ENCODE measurements at regions not wholly inside any gene's neighbourhood (a gene's known extent, or its start where the extent isn't known, plus 50 kb on each side); places are given as distances from the start of the nearest gene placed in this dataset.

GRCh38 chr7:96838481-96838880, 128.8 kb upstream of the SEM1 start:
- Histone ChIP-seq H4K5ac (ENCODE audit: low read length) (no peak overlapping the region), H3K4ac (ENCODE audit: low read depth, low read length) (no peak overlapping the region), H3K36me3 (ENCODE audit: control insufficient read depth, insufficient read depth, low read length) (no peaks in the 10 kb centered on the region), H3K4me2 (ENCODE audit: low read length) (no peak overlapping the region), H3K18ac (ENCODE audit: low read length) (no peak overlapping the region), H3K79me2 (ENCODE audit: control insufficient read depth, insufficient read depth, low read length) (no peaks in the 10 kb centered on the region), H3K4me3 (ENCODE audit: low read length) (no peak overlapping the region), H4K8ac (ENCODE audit: low read depth, low read length) (no peak overlapping the region), H3K27ac (ENCODE audit: low read depth, low read length) (no peak overlapping the region), H3K56ac (ENCODE audit: low read length) (no peak overlapping the region), H2BK15ac (replicated peaks; ENCODE audit: low read depth) (no peak overlapping the region), H3K27me3 (ENCODE audit: insufficient read depth, low read length, poor library complexity) (no peaks in the 10 kb centered on the region), H3K79me1 (ENCODE audit: low read length) (no peaks in the 10 kb centered on the region), H2AK5ac (ENCODE audit: low read length) (no peak overlapping the region), H3K23ac (ENCODE audit: low read length) (no peak overlapping the region), H3K9ac (ENCODE audit: low read length) (no peak overlapping the region), H2BK120ac (ENCODE audit: low read depth, low read length) (no peak overlapping the region), H2BK5ac (ENCODE audit: low read length) (no peak overlapping the region), H3K4me1 (ENCODE audit: control insufficient read depth, low read depth, low read length) (no peaks in the 10 kb centered on the region)
- no CpG with 5 or more reads among the region's 7 CpGs for WGBS (ENCODE audit: extremely low coverage, insufficient coverage, low lambda C conversion rate)
- DNase-seq: no peak

GRCh38 chr7:96855139-96855538, 145.5 kb upstream of the SEM1 start:
- H3K56ac ChIP-seq (ENCODE audit: low read length): no peak overlapping the region
- H2BK5ac ChIP-seq (ENCODE audit: low read length): no peak overlapping the region
- H4K5ac ChIP-seq (ENCODE audit: low read length): no peak overlapping the region
- DNase-seq: no peak
- H2BK15ac ChIP-seq (replicated peaks; ENCODE audit: low read depth): no peak overlapping the region
- no peak overlapping the region for H3K23ac ChIP-seq (ENCODE audit: low read length)
- H3K18ac ChIP-seq (ENCODE audit: low read length): no peak overlapping the region
- H3K4me3 ChIP-seq (ENCODE audit: low read length): no peak overlapping the region
- no peaks in the 10 kb centered on the region for H3K36me3 ChIP-seq (ENCODE audit: control insufficient read depth, insufficient read depth, low read length)
- no peaks in the 10 kb centered on the region for H3K27me3 ChIP-seq (ENCODE audit: insufficient read depth, low read length, poor library complexity)
- no peaks in the 10 kb centered on the region for H3K79me1 ChIP-seq (ENCODE audit: low read length)
- no peak overlapping the region for H2BK120ac ChIP-seq (ENCODE audit: low read depth, low read length)
- no peak overlapping the region for H3K4ac ChIP-seq (ENCODE audit: low read depth, low read length)
- H3K4me2 ChIP-seq (ENCODE audit: low read length): no peak overlapping the region
- H3K79me2 ChIP-seq (ENCODE audit: control insufficient read depth, insufficient read depth, low read length): no peaks in the 10 kb centered on the region
- no peak overlapping the region for H4K8ac ChIP-seq (ENCODE audit: low read depth, low read length)
- H3K27ac ChIP-seq (ENCODE audit: low read depth, low read length): no peak overlapping the region
- no peak overlapping the region for H3K9ac ChIP-seq (ENCODE audit: low read length)
- H2AK5ac ChIP-seq (ENCODE audit: low read length): no peak overlapping the region
- H3K4me1 ChIP-seq (ENCODE audit: control insufficient read depth, low read depth, low read length): no peaks in the 10 kb centered on the region

- Histone ChIP-seq H3K18ac (ENCODE audit: low read length) (no peak overlapping the region), H3K9ac (ENCODE audit: low read length) (no peak overlapping the region), H2BK120ac (ENCODE audit: low read depth, low read length) (no peak overlapping the region), H3K36me3 (ENCODE audit: control insufficient read depth, insufficient read depth, low read length) (no peaks in the 10 kb centered on the region), H3K79me2 (ENCODE audit: control insufficient read depth, insufficient read depth, low read length) (no peaks in the 10 kb centered on the region), H3K4ac (ENCODE audit: low read depth, low read length) (no peak overlapping the region), H2BK5ac (ENCODE audit: low read length) (no peak overlapping the region), H3K4me3 (ENCODE audit: low read length) (no peak overlapping the region), H3K23ac (ENCODE audit: low read length) (no peak overlapping the region), H2BK15ac (replicated peaks; ENCODE audit: low read depth) (no peak overlapping the region), H3K27ac (ENCODE audit: low read depth, low read length) (no peak overlapping the region), H2AK5ac (ENCODE audit: low read length) (no peak overlapping the region), H4K5ac (ENCODE audit: low read length) (no peak overlapping the region), H3K4me2 (ENCODE audit: low read length) (no peak overlapping the region), H3K27me3 (ENCODE audit: insufficient read depth, low read length, poor library complexity) (no peaks in the 10 kb centered on the region), H3K56ac (ENCODE audit: low read length) (no peak overlapping the region), H3K79me1 (ENCODE audit: low read length) (no peaks in the 10 kb centered on the region), H4K8ac (ENCODE audit: low read depth, low read length) (no peak overlapping the region), H3K4me1 (ENCODE audit: control insufficient read depth, low read depth, low read length) (no peaks in the 10 kb centered on the region)
- no peak for DNase-seq
- no CpG with 5 or more reads among the region's 1 CpG for WGBS (ENCODE audit: extremely low coverage, insufficient coverage, low lambda C conversion rate)
These were observed 146.0 kb upstream of the SEM1 start for GRCh38 chr7:96855691-96856090.

- H3K27ac ChIP-seq (ENCODE audit: low read depth, low read length): no peak overlapping the region
- H2AK5ac ChIP-seq (ENCODE audit: low read length): no peak overlapping the region
- H3K4me1 ChIP-seq (ENCODE audit: control insufficient read depth, low read depth, low read length): no peaks in the 10 kb centered on the region
- no peaks in the 10 kb centered on the region for H3K36me3 ChIP-seq (ENCODE audit: control insufficient read depth, insufficient read depth, low read length)
- no peaks in the 10 kb centered on the region for H3K27me3 ChIP-seq (ENCODE audit: insufficient read depth, low read length, poor library complexity)
- H3K56ac ChIP-seq (ENCODE audit: low read length): no peak overlapping the region
- no peak overlapping the region for H3K4ac ChIP-seq (ENCODE audit: low read depth, low read length)
- no peaks in the 10 kb centered on the region for H3K79me1 ChIP-seq (ENCODE audit: low read length)
- WGBS (ENCODE audit: extremely low coverage, insufficient coverage, low lambda C conversion rate): no CpG with 5 or more reads among the region's 2 CpGs
- H2BK120ac ChIP-seq (ENCODE audit: low read depth, low read length): no peak overlapping the region
- H2BK5ac ChIP-seq (ENCODE audit: low read length): no peak overlapping the region
- H3K9ac ChIP-seq (ENCODE audit: low read length): no peak overlapping the region
- no peak overlapping the region for H3K4me3 ChIP-seq (ENCODE audit: low read length)
- no peak overlapping the region for H3K4me2 ChIP-seq (ENCODE audit: low read length)
- no peak for DNase-seq
- no peak overlapping the region for H4K5ac ChIP-seq (ENCODE audit: low read length)
- H3K18ac ChIP-seq (ENCODE audit: low read length): no peak overlapping the region
- H3K23ac ChIP-seq (ENCODE audit: low read length): no peak overlapping the region
- H2BK15ac ChIP-seq (replicated peaks; ENCODE audit: low read depth): no peak overlapping the region
- no peak overlapping the region for H4K8ac ChIP-seq (ENCODE audit: low read depth, low read length)
- no peaks in the 10 kb centered on the region for H3K79me2 ChIP-seq (ENCODE audit: control insufficient read depth, insufficient read depth, low read length)
These were observed 135.8 kb upstream of the DLX6 start for GRCh38 chr7:96869538-96869937.

GRCh38 chr7:96870185-96870584, 135.2 kb upstream of the DLX6 start:
- no peak overlapping the region for H3K4ac ChIP-seq (ENCODE audit: low read depth, low read length)
- no peak overlapping the region for H3K9ac ChIP-seq (ENCODE audit: low read length)
- no peak overlapping the region for H2BK5ac ChIP-seq (ENCODE audit: low read length)
- H3K18ac ChIP-seq (ENCODE audit: low read length): no peak overlapping the region
- H2AK5ac ChIP-seq (ENCODE audit: low read length): no peak overlapping the region
- no peak overlapping the region for H3K56ac ChIP-seq (ENCODE audit: low read length)
- no peak overlapping the region for H2BK15ac ChIP-seq (replicated peaks; ENCODE audit: low read depth)
- no peak overlapping the region for H3K4me3 ChIP-seq (ENCODE audit: low read length)
- no peaks in the 10 kb centered on the region for H3K36me3 ChIP-seq (ENCODE audit: control insufficient read depth, insufficient read depth, low read length)
- WGBS (ENCODE audit: extremely low coverage, insufficient coverage, low lambda C conversion rate): no CpG with 5 or more reads among the region's 2 CpGs
- H3K79me1 ChIP-seq (ENCODE audit: low read length): no peaks in the 10 kb centered on the region
- H4K5ac ChIP-seq (ENCODE audit: low read length): no peak overlapping the region
- H4K8ac ChIP-seq (ENCODE audit: low read depth, low read length): no peak overlapping the region
- no peaks in the 10 kb centered on the region for H3K79me2 ChIP-seq (ENCODE audit: control insufficient read depth, insufficient read depth, low read length)
- H3K4me1 ChIP-seq (ENCODE audit: control insufficient read depth, low read depth, low read length): no peaks in the 10 kb centered on the region
- DNase-seq: no peak
- H2BK120ac ChIP-seq (ENCODE audit: low read depth, low read length): no peak overlapping the region
- H3K27me3 ChIP-seq (ENCODE audit: insufficient read depth, low read length, poor library complexity): no peaks in the 10 kb centered on the region
- no peak overlapping the region for H3K23ac ChIP-seq (ENCODE audit: low read length)
- H3K27ac ChIP-seq (ENCODE audit: low read depth, low read length): no peak overlapping the region
- H3K4me2 ChIP-seq (ENCODE audit: low read length): no peak overlapping the region

GRCh38 chr7:96870934-96871333, 134.4 kb upstream of the DLX6 start:
- H3K4me3 ChIP-seq (ENCODE audit: low read length): no peak overlapping the region
- no peak overlapping the region for H2BK5ac ChIP-seq (ENCODE audit: low read length)
- no peaks in the 10 kb centered on the region for H3K79me1 ChIP-seq (ENCODE audit: low read length)
- H3K18ac ChIP-seq (ENCODE audit: low read length): no peak overlapping the region
- no peak overlapping the region for H3K4me2 ChIP-seq (ENCODE audit: low read length)
- H3K79me2 ChIP-seq (ENCODE audit: control insufficient read depth, insufficient read depth, low read length): no peaks in the 10 kb centered on the region
- H3K56ac ChIP-seq (ENCODE audit: low read length): no peak overlapping the region
- H3K27me3 ChIP-seq (ENCODE audit: insufficient read depth, low read length, poor library complexity): no peaks in the 10 kb centered on the region
- no peaks in the 10 kb centered on the region for H3K4me1 ChIP-seq (ENCODE audit: control insufficient read depth, low read depth, low read length)
- H2BK120ac ChIP-seq (ENCODE audit: low read depth, low read length): no peak overlapping the region
- H2AK5ac ChIP-seq (ENCODE audit: low read length): no peak overlapping the region
- no peak overlapping the region for H3K27ac ChIP-seq (ENCODE audit: low read depth, low read length)
- H2BK15ac ChIP-seq (replicated peaks; ENCODE audit: low read depth): no peak overlapping the region
- H4K5ac ChIP-seq (ENCODE audit: low read length): no peak overlapping the region
- H3K36me3 ChIP-seq (ENCODE audit: control insufficient read depth, insufficient read depth, low read length): no peaks in the 10 kb centered on the region
- H3K23ac ChIP-seq (ENCODE audit: low read length): no peak overlapping the region
- no peak overlapping the region for H4K8ac ChIP-seq (ENCODE audit: low read depth, low read length)
- H3K9ac ChIP-seq (ENCODE audit: low read length): no peak overlapping the region
- no peak overlapping the region for H3K4ac ChIP-seq (ENCODE audit: low read depth, low read length)
- DNase-seq: no peak

Data from mesendoderm (in vitro differentiated cells).